Heart right ventricle (tissue), 16 donors: ENCODE measurements at regions not wholly inside any gene's neighbourhood (a gene's known extent, or its start where the extent isn't known, plus 50 kb on each side); places are given as distances from the start of the nearest gene placed in this dataset.
"Not testable (repeated sequence)": the region's sequence is repeated elsewhere in the genome, so short reads cannot be mapped to it uniquely, and the experiment has no call there.

ENCODE experiments used
- ATAC-seq, 8 donors: fragments of 200-7000 bp; cut with Tn5 transposase; one replicate each; pipeline ENCODE4 v1.9.1; 2020; ENCODE audit warnings: mild to moderate bottlenecking in 8 of 8, moderate library complexity in 8 of 8, moderate number of reproducible peaks in 1 of 8
- DNase-seq, 2 donors: peaks; one replicate each; pipeline ENCODE4 v3.0.0-alpha.2; 2020
- H3K27ac ChIP-seq, 10 donors: fragments of 200-600 bp; sonication (generic) in 2 of 10; one replicate each; pipeline versions ENCODE4 v1.5.0 to v1.8.0; 2020 to 2022; ENCODE audit warnings: mild to moderate bottlenecking in 3 of 10
- H3K27me3 ChIP-seq, 7 donors: fragments of 200-600 bp; one replicate each; pipeline ENCODE4 v1.8.0; 2021 to 2022; ENCODE audit warnings: mild to moderate bottlenecking in 2 of 7
- H3K36me3 ChIP-seq, 9 donors: fragments of 200-600 bp; sonication (generic) in 1 of 9; one replicate each; pipeline versions ENCODE4 v1.5.0 to v1.8.0; 2020 to 2022; ENCODE audit warnings: mild to moderate bottlenecking in 2 of 9
- H3K4me1 ChIP-seq, 9 donors: fragments of 200-600 bp; sonication (generic) in 1 of 9; one replicate each; pipeline versions ENCODE4 v1.5.0 to v1.8.0; 2020 to 2022; ENCODE audit warnings: mild to moderate bottlenecking in 4 of 9
- H3K4me3 ChIP-seq, 10 donors: fragments of 200-600 bp; sonication (generic) in 2 of 10; one replicate each; pipeline versions ENCODE4 v1.5.0 to v1.8.0; 2020 to 2022; ENCODE audit warnings: mild to moderate bottlenecking in 7 of 10, moderate library complexity in 2 of 10
- H3K9me3 ChIP-seq, 11 donors: fragments of 200-600 bp in 10 of 11; sonication (generic) in 2 of 11; one replicate each; pipeline versions ENCODE4 v1.5.0 to v1.8.0; 2013 to 2022; ENCODE audit warnings: mild to moderate bottlenecking in 2 of 11, control low read depth in 1 of 11, moderate library complexity in 1 of 11
- WGBS, 2 donors: extraction: QIAGEN DNeasy Blood & Tissue Kit; methylation state at CpG; one replicate each; pipeline ENCODE4 v1.1.7; 2013; ENCODE audit warnings: inconsistent platforms in 1 of 2; 5-methylcytosine and 5-hydroxymethylcytosine counted together
- intact Hi-C, 10 donors: fragments of 100-400 bp; cut with DNase I; formaldehyde crosslinking; loops; one replicate each; pipeline versions ENCODE4 v1.11.1 to v1.14.2; 2022
- TF ChIP-seq, protein P1 (sequence below), 9 donors: fragments of 200-600 bp; sonication (generic) in 2 of 9; IDR thresholded peaks; one replicate each; pipeline versions ENCODE4 v1.5.0 to v1.8.0; 2021 to 2022; ENCODE audit warnings: antibody characterized with exemption in 9 of 9, mild to moderate bottlenecking in 5 of 9, moderate library complexity in 1 of 9
- donor health status: Arrhythmogenic right ventricular cardiomyopathy.
- donor health status: ischemic (EF 13 %, LVEDD 7.1; RV severe dilation, severe dysfunction).
- donor health status: healthy with polysubstance abuse.
- donor health status: DM: no; HTN: yes; CAD: no.
- donor health status: DM: no; HTN: no; CAD: no.
- donor health status: ischemic (EF 25% LVEDD 6.9; RV normal size, moderate dysfunction).
- donor health status: ischemic (EF 25% LVEDD 5.7; RV mildly dilated, moderate dysfunction).
- donor health status: healthy.
- donor health status: DM: yes; HTN: yes; CAD: no.
- donor health status: Ischemic cardiomyopathy.
- donor health status: ischemic (EF 35%, LVEDD 5.7; RV mildly dilated, moderate dysfunction).
- donor health status: nonischemic (EF 11% LVEDD 7.7; RV severe dilation, severe dysfunction).
- donor health status: DM: yes; HTN: yes; CAD: no.
- donor health status: PGD.
- donor health status: ischemic (EF 29% LVEDD 5.4; RV normal size, mild dysfunction).
- donor health status: nonischemic (EF 23%, LVEDD 6.1; RV moderate dilation, normal function).

DNA sequence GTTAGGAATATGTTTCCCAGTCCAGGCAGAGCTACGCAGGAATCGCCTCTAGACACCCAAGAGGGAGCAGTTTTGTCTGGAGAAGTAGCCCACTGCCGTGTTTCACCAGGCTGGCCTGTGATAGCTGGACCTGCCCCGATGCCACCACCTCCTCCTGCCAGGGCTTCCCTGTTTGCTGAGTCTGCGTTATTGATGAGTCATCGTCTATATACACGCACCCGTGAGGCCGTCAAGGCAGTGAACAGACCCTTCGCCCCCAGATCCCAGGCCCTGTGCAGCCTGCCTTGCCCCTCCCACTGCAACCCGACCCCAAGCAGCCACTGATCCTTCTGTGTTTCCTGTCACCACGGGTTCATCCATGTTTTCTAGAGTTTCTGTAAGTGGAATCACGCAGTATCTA, 141.9 kb downstream of the IGLL1 start:
- TF ChIP-seq, protein P1, sequence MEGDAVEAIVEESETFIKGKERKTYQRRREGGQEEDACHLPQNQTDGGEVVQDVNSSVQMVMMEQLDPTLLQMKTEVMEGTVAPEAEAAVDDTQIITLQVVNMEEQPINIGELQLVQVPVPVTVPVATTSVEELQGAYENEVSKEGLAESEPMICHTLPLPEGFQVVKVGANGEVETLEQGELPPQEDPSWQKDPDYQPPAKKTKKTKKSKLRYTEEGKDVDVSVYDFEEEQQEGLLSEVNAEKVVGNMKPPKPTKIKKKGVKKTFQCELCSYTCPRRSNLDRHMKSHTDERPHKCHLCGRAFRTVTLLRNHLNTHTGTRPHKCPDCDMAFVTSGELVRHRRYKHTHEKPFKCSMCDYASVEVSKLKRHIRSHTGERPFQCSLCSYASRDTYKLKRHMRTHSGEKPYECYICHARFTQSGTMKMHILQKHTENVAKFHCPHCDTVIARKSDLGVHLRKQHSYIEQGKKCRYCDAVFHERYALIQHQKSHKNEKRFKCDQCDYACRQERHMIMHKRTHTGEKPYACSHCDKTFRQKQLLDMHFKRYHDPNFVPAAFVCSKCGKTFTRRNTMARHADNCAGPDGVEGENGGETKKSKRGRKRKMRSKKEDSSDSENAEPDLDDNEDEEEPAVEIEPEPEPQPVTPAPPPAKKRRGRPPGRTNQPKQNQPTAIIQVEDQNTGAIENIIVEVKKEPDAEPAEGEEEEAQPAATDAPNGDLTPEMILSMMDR (IDR thresholded peaks at IDR 0.05) = no peak
- Histone ChIP-seq H3K4me1 (peaks cover 0 to 5% (median under 1%) of the 10 kb centered on the region in 9 donors), H3K36me3 (no peaks in the 10 kb centered on the region), H3K27me3 (peaks cover 0 to 7% (median 0%) of the 10 kb centered on the region in 7 donors), H3K4me3 (no peak overlapping the region), H3K27ac (no peak overlapping the region), H3K9me3 (peaks cover 0 to 3% (median 0%) of the 10 kb centered on the region in 11 donors)
- DNase-seq (no peak), ATAC-seq (no peak)
- intact Hi-C loops = no loop called here
- WGBS, 2 donors = 74 to 79% methylated on average over 13 of the region's 13 CpGs

GRCh38 chr22:23437779-23438178, 142.3 kb downstream of the IGLL1 start:
- Histone ChIP-seq H3K9me3 (peaks cover 0 to 3% (median 0%) of the 10 kb centered on the region in 11 donors), H3K4me1 (peaks cover 0 to 9% (median 2%) of the 10 kb centered on the region in 9 donors), H3K4me3 (no peak overlapping the region), H3K27me3 (peaks cover 0 to 11% (median 3%) of the 10 kb centered on the region in 7 donors), H3K27ac (no peak overlapping the region), H3K36me3 (no peaks in the 10 kb centered on the region)
- intact Hi-C loops = no loop called here
- WGBS, 2 donors = 88 to 91% methylated on average over 16 of the region's 16 CpGs
- TF ChIP-seq, protein P1 (IDR thresholded peaks at IDR 0.05) = no peak
- DNase-seq (no peak), ATAC-seq (no peak)

DNA sequence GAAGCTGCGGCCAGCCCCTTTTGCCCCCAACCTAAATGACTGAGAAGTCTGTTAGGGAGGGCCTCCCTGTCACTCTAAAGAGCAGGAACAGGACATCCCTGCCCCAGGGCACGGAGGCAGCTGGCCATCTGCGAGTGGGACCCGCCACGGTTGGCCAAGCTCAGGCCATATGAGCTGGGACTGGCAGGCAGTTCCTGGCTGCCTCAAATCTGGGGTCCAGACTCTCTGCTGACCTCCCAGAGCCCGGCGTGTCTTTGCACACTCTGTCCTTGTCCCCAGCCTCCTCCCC, 143.0 kb downstream of the IGLL1 start:
- peaks cover 0 to 11% (median 2%) of the 10 kb centered on the region in 9 donors for H3K4me1 ChIP-seq
- peaks cover 0 to 17% (median 8%) of the 10 kb centered on the region in 7 donors for H3K27me3 ChIP-seq
- ATAC-seq, H3K4me3 ChIP-seq, intact Hi-C loops, H3K36me3 ChIP-seq, H3K27ac ChIP-seq, H3K9me3 ChIP-seq, DNase-seq: not testable (repeated sequence)
- WGBS, 2 donors = 87 to 88% methylated on average over 5 to 7 of the region's 7 CpGs

GRCh38 chr22:23436354-23437106, 143.6 kb downstream of the IGLL1 start:
- not testable (repeated sequence) for DNase-seq

GRCh38 chr22:23435186-23435585, 144.9 kb downstream of the IGLL1 start:
- Histone ChIP-seq H3K4me1 (peaks cover 0 to 11% (median 2%) of the 10 kb centered on the region in 9 donors), H3K27me3 (peaks cover 0 to 27% (median 18%) of the 10 kb centered on the region in 7 donors)
- ATAC-seq, H3K4me3 ChIP-seq, H3K9me3 ChIP-seq, DNase-seq, intact Hi-C loops, H3K36me3 ChIP-seq, H3K27ac ChIP-seq: not testable (repeated sequence)
- 74 to 88% methylated on average over 12 of the region's 16 CpGs for WGBS, 2 donors

More at GRCh38 chr22:23436354-23437106, 143.6 kb downstream of the IGLL1 start:
- Histone ChIP-seq H3K27me3 (peaks cover 0 to 23% (median 11%) of the 10 kb centered on the region in 7 donors), H3K4me1 (peaks cover 0 to 11% (median 2%) of the 10 kb centered on the region in 9 donors)
- intact Hi-C loops, H3K27ac ChIP-seq, H3K4me3 ChIP-seq, H3K9me3 ChIP-seq, ATAC-seq, H3K36me3 ChIP-seq: not testable (repeated sequence)
- WGBS, 2 donors = 76 to 77% methylated on average over 22 to 23 of the region's 23 CpGs

DNA sequence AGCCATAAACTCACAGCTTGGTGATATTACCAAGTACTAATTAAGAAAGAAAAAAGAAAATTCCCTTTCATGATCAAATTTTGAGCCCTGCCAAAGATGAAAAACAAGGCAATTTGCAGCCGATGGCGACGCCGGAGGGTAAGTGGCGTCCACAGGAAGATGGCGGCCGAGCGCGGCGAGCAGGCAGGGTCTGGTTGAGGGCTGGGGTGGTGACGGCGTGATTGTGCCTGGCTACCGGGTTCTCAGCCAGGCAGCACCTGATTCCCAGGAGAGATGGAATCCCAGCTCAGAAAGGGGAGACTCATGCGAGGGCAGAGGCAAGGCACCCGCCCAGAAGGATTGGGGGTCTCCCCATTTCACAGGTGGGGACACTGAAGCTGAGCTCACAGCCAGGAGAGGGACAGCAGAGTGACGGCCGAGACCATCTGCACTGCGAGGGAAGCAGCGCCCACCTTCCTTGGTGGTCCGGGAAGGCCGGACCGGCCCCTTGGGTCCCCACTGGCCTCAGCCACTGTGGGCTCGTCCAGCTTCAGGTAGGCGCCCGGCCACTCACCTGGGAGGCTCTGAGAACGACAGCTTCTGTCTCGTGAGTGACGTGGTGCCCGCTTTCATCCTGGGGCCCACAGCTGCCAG, 145.8 kb downstream of the IGLL1 start:
- intact Hi-C loops, ATAC-seq, H3K36me3 ChIP-seq, DNase-seq, H3K4me3 ChIP-seq, H3K27ac ChIP-seq: not testable (repeated sequence)
- 94 to 96% methylated on average over 25 to 29 of the region's 29 CpGs for WGBS, 2 donors
- H3K9me3 ChIP-seq = peaks cover 0 to 18% (median 8%) of the 10 kb centered on the region in 11 donors
- H3K27me3 ChIP-seq = peaks cover 0 to 27% (median 18%) of the 10 kb centered on the region in 7 donors
- H3K4me1 ChIP-seq = peaks cover 0 to 11% (median 2%) of the 10 kb centered on the region in 9 donors
